ENCODE measurements at regions not wholly inside any gene's neighbourhood (a gene's known extent, or its start where the extent isn't known, plus 50 kb on each side); places are given as distances from the start of the nearest gene placed in this dataset.
"Not testable (repeated sequence)": the region's sequence is repeated elsewhere in the genome, so short reads cannot be mapped to it uniquely, and the experiment has no call there.

DNA sequence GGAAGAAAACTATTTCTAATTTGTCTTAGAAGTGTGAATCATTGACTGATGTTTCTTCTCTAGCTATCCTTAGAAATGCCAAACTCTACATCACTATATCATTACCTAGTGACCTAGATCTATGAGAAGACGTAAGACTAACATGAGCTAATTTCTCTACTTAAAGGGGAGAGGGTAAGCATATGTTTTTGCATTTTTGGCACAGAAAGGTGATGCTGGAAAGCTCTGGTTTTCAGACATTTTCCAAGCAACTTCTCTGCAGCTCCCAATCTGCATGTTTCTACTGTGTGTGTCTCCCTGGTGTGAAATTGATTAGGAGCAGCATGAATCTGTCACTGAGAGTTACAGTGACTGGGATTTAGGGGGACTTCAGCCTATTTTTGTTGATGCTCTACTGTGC lies 235.2 kb upstream of the LINC00305 start:
- no peak for DNase-seq

DNA sequence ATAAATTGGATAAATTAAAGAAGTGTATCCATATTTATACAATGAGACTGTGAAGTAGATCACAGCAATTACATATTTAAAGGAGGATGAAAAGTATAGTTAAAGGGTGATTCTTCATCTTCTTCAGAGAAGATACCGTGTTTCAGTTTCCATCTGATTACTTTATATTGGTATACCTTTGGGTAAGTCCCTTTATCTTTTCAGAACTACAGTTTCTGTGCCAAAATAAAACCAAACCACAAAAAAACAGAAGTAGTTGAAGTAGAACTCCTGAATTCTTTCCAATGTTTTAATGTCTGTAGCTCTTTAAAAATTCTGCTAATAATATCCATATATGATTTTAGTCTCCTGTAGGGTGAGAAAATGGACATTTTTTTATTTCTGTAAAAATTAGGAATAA lies 231.2 kb upstream of the LINC00305 start:
- DNase-seq: no peak

DNA sequence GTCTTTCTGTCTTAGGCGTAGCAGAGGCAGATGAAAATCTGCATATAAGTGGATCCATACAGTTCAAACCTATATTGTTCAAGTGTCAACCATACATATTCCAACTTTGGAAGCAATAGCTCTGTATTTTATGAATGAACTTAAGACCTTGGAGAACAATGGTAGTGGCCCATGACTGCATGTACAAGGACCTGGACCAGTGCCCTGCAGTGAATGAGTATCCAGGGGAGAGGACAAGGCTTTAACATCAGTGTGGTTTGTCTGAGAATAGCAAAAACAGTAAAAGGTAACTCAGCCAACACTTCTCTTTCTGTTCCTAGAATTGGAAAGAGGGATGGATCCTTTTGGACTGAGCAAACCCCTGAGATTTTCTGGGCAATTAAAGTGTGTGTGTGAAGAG lies 230.8 kb upstream of the LINC00305 start:
- no peak for DNase-seq

DNA sequence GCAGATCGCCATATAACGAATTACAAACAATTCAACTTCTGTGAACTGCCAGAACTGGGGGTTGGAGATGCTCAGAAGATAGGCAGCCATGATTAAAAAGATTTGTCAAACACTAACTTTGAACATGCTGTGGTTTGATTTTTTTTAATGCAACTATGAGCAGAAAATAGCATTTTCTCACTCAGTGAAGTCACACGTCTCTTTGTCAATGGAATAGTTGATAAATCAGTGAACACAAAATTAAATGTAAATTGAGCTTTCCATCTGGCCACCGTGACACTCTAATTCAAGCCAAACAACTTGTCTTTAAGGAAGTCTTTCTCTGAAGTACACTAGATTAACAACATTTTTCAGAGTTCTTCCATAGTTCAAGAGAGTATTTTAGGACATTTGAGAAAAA lies 228.6 kb upstream of the LINC00305 start:
- DNase-seq: no peak

DNA sequence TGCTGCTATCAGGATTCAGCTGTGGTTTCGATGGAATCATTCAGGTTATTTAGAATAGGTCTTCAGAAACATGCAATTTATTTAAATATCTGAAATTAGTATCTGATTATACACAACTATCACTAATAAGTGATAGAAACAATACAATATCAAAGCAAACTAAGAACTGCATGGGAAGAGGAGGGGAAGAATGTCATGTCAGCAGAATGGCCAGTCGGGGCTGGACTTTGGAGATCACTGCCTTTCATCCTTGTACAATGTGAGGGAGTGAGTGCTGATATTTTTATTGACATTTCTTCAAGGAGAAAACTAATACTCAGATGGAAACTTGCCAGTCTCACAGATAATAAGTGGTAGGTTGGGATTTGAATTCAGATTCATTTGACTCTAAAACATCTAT lies 224.0 kb upstream of the LINC00305 start:
- DNase-seq: no peak

DNA sequence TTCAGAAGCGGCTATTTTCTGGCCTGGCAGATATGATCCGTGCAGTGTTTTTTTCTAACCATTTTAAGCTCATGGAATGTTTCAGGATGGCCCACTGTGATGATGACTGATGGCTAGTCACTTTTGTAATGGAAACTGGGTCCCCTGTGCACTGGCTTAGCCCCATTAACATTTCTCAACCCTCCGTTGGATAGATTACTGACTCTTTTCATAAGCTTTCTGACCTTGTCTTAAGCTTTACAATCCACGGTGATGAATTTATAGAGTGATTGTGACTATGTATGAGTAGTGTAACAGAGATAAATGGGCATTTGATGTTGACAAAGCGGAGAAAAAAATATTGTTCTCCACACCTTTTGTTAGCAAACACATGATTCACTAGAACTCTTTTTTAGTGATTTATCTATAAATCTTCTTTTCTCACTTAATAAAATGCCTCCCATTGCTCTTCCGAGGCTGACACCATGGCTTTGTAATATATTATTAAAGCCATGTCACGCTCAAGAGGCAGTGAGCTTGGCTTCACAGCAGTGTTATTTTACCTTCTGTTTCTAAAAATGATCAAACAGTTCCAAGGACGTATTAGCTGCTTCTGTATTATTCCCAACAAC lies 221.0 kb upstream of the LINC00305 start:
- not testable (repeated sequence) for DNase-seq

DNA sequence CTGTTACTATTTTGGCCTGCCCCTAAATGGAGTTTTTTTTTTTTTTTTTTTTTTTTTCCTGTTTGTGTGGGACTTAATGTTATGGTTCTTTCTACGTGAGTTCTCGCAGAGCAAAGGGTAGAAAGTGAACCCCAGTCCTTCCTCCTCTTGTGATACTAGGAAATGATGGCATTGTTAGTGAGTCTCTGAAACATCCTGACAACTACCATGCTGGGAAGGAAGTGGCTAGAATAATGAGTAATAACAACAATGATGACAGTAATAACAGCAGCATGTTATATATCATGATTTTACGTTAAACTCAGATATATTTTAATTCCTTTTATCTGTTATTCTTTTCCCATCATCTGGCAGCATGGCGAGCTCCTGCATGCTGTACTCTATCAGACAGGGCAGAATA lies 216.2 kb upstream of the LINC00305 start:
- no peak for DNase-seq

DNA sequence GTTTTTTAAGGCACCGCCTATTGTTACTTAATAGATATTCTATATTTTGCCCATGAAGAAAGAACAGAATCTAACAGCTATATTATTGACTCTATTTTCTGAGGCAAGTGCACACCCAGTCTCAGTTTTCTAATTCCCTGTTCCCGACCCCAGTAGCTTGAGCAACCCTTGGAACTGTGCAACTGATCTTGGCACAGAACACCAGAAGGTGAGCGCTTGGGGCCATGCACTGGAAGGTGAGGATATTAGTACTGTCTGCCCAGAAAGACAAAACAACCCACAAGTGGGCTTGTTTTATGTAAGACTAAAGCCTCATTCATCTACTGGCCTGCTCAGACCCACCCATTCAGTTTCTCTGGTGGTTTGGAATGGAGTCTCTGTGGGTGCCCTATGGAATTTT lies 188.8 kb upstream of the LINC00305 start:
- no peak for DNase-seq

DNA sequence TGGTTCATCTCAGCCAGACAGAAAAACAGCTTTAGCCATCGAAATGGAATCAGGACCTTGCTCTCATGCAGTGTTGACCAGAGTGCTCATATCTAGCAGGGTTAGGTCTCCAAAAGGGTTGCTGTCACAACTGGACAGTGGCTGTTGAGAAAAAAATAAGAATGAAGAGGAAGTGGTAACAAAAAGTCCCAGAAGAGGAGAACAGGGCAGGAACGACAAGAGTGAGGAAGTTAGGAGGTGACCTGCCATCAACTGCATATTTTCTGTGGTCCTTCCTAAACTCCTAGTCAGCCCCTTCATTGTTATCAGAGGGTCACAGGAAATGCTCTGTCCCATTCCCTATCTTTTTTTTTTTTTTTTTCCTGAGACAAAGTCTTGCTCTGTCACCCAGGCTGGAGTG lies 188.1 kb upstream of the LINC00305 start:
- DNase-seq: no peak

DNA sequence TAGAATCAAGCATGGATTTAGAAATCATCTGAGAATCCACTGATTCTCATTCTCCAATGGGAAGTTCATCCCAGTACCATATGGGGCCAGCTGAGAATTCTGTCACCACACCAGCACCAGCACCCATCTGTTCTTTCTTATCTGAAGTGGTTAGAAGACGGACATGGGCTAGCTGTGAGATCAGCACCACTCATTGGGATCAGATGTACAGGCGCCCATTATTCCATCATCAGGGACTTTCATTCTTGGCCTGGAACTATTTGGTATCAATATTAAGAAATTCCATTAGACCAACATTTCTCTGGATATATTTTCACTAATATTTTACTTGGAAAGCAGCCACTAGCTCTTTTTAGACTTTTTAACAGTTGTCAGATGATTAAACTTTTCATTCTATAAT lies 185.9 kb upstream of the LINC00305 start:
- DNase-seq: no peak

DNA sequence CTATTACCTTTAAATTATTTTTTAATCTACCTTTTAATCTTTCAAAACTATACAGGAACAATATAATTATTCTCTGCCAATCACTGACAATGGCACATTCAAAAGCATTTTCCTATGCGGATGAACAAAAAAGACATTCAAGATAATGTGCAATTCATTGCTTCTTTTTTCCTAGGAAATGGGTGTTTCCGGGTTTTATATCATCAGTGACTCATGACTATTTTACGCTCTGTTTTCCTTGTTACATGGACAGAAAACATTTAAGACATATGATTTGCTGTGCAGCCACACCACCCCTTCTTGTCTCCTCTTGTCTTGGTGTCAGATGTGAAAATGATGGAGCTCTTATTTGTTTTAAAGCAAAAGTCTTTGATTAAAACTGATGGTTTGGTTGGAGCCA lies 184.7 kb upstream of the LINC00305 start:
- DNase-seq: no peak

DNA sequence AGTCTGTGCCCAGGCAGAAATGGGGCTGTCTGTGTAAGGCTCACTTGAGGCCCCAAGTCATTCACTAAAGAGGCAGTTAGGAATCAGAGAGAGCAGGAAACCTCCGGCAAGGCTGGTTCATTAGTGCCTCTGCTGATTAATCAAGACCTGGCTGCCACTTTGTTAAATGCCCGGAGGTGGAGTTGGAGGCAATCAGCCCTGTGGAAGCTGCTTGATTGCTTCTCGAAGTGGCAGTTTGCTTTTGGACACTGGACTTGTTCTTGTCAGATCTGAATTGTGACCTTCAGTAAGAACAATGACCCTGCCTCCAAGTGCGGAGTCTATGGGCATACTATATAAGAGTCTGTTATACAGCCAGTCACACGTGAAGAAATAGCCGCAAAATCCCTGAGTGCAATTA lies 183.9 kb upstream of the LINC00305 start:
- no peak for DNase-seq

DNA sequence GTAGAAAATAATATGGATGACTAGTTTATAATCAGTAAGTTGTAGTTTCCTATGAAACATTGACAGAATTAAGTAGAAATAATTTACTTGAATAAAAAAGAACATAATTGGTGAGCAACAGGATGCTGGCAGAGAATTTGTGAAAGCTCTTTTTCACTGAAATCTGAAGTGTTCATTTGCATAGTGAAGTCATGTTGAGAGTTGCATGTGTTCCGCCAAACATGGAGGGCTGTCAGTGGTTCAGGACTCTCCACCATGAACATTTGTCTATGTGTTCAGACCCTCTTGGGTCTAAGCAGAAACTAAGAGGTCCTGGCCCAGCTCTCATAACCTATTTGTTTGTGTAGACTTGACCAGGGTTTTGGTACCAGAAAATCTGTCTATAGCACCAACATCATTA lies 182.5 kb upstream of the LINC00305 start:
- DNase-seq: no peak

DNA sequence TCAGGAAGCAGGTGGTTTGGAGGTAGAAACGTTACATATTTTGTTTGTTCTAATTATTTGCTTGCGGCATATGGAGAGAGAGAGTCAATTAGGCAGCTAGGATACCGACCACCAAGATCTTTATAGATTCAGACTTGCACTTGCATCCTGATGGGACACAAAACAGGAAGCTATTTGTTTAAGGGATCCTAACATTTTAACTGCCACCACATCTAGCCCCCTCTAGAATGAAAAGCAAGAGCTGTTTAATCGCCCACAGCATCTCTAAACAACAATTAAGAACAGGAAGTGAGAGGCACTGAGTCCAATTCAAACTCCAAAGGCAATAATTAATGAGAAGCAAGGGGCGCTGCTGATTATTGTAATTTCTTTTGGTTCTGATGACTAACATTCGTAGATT lies 182.0 kb upstream of the LINC00305 start:
- no peak for DNase-seq

DNA sequence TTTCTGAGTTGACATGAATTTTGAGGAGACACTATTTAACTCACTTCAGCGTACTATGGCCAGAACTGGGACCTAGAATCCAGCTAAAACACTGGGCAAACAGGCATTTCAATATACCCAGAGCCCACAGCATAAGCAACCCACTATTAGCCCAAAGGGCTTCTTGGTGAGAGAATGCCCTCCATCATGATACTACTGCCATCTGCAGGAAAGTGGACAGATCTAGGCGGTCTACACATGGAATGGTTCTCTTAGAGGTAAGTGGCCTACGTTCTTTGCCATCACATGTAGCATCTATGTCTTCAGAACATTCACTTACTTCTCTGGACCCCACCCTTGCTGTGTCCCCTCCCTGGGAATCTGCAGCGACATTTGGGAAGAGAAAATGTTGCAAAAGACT lies 181.3 kb upstream of the LINC00305 start:
- DNase-seq: no peak

DNA sequence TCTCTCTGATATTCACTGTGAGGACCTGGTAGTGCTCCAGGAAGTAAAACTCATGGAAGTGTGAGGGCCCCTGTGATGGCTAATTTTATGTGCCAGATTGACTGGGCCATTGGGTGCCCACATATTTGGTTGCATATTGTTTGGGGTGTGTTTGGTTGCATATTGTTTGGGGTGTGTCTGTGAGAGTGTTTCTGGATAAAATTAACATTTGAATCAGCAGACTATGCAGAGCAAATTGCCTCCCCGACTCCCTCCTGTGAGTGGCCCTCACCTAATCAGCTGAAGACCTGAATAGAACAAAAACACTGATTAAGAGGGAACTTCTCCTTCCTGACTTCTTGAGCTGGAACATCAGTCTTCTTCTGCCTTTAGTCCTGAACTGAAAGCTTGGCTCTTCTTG lies 173.3 kb upstream of the LINC00305 start:
- no peak for DNase-seq

DNA sequence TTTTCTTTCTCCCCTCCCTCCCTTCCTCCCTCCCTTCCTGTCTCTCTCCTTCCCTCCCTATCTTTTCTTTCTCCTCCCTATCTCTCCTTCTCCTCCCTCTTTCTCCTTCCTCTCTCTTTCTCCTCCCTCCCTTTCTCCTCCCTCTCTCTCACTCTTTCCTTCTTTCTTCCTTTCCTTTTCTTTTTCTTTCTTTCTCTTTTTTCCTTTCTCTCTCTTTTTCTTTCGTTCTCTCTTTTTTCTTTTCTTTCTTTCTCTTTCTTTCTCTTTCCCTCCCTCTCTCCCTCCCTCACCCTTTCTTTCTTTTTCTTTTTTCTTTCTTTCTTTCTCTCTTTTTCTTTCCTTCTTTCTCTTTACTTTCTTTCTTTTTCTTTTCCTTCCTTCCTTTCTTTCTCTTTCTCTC lies 169.7 kb upstream of the LINC00305 start:
- no peak for DNase-seq

DNA sequence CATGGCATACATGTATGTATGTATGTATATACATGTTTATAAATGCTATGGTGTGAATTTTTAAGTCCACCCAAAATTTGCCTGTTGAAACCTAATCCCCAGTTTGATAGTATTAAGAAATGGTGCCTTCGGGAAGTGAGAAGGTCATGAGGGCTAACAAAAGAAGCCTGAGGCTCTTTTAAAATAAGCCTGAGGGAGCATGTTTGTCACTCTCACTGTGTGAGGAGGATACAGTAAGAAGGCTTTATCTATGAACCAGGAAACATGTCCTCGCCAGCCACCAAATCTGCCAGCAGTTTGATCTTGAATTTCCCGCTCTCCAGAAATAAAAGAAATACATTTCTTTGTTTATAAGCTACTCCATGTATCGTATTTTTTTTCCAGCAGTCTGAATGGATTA lies 163.0 kb upstream of the LINC00305 start:
- DNase-seq: no peak

DNA sequence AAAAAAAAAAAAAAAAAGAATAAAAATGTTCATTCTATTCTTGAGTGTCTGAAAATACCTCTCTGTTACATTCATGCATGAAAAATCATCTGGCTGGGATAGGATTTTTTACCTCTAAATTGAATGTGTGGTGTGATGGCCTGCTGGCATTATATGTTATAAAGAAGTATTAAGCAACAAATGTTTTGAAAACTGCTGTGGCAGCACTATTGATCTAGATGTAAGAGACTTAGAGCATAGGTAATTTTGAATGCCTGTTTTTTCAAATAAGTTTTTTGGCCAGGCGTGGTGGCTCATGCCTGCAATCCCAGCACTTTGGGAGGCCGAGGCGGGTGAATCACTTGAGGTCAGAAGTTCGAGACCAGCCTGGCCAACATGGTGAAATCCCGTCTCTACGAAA lies 147.0 kb upstream of the LINC00305 start:
- no peak for DNase-seq

DNA sequence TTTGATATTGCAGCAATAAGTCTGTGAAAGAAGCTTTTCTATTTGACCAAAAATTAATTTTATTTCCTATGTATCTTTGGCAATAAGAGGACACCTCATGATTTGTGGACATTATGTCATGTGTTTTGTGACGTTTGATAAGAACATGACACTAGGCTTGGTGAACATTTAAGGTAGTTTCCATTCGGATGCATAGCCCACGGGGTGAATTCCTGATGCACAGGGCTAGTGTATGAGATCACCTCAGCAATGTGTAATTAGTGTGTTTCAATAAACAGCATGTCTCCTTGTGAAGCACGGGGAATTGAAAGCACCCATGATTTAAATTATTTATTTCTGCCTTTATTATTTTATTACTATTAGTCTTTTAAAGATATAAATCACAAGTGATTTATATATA lies 146.1 kb upstream of the LINC00305 start:
- DNase-seq: no peak

DNA sequence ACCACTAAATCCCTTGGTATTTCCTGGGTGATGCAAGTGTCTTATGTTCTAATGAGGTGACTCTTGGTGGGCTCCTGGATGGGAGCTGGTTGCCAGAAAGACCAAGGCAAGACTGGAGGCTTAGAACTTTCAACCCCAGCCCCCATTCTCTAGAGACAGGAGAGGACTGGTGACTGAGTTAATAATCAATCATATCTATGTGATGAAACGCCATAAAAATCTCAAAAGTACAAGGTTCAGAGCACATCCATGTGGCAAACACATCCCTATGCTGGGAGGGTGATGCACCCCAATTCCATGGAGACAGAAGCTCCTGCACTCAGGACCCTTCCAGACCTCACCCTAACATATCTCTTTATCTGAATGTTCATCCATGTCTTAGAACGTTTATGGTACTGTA lies 139.5 kb upstream of the LINC00305 start:
- no peak for DNase-seq

DNA sequence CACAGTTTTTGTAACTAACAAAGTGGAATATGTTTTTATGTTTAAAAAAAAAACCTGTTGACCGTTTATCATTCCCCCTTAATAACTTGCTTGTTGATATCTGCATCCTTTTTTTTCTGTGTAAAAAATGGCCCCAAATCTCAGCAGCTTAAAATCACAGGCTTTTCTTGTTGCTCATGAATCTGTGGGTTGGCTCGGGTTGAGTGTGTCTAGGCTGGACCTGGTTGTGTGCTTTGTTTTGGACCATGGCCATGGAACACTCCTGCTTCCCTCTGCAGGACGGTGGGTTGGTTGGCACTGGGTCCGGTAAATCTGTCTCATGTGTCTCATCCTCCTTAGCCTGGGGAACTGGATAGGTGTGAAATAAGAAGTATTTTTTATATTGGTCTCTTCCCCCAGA lies 139.0 kb upstream of the LINC00305 start:
- DNase-seq: no peak

DNA sequence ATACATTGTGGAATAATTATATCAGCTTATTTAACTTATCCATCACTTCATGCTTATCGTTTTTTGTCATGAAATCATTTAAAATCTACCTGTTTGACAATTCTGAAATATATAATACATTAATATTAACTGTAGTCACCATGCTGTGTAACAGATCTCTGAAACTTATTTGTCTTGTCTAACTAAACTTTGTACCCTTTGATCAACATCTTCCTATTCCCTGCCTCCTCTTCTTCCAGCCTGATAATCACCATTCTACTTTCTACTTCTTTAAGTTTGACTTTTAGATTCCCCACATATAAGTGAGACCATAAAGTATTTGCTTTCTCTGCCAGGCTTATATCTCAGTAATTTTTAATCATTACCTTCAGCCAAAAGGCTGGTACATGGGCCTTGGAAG lies 134.2 kb upstream of the LINC00305 start:
- no peak for DNase-seq

DNA sequence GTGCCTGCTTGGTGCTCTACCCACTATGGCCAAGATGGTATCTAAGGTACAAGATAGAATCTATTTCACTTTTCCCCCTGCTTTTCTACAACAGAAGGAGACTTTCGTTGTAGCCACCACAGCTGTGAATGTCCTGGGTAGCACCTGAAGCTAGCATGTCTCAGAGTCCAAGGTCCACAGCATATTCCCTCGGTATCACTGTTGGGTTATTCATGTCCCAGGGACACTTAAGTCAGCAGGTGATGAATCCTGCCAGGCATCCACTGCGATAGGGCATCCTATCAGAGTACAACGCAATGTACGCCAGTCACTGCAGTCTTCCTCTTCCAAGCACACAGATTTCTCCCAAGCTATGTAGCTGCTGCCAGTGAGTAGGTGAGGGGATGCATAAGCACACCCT lies 129.1 kb upstream of the LINC00305 start:
- DNase-seq: no peak

DNA sequence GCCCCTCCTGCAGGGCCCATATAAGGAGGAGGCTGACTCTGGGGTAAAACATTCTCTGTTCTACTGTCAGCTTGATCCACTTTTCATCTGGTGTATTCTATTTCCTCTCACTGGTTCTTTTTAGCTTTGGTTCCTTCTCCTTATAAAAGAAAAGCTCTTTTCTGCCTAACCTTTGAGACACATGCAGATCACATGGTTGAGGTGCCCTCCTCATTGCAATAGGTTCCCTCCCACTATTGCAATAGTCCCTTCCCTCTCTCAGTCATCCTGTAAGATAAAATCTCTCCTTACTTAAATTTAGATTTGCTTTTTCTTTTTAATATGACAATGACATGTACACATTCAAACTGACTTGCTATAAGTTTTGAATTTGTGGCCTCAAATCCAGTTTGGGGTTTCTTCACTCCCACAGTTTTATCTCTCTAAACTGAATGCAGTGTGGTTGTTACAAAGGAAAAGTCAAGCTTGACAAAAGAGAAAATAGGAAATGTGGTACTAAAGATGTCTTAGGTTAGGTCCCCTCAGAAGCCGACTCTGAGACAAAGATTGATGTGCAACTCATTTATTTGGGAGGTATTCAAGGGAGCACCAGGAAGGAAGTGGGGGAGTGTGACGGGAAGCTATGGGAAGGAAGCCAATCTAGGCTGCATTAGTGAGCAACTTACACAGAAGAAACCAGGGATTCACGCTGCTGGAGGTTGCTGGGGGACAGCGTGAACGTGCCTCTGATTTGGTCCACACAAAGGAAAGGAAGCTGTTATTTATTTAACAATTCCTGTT lies 127.6 kb upstream of the LINC00305 start:
- DNase-seq: no peak

All from right forelimb (tissue), 1 donor.